DND-41 (cell line): ENCODE measurements at regions not wholly inside any gene's neighbourhood (a gene's known extent, or its start where the extent isn't known, plus 50 kb on each side); places are given as distances from the start of the nearest gene placed in this dataset.

Experiments used
- ATAC-seq: fragments of 200-7000 bp; cut with Tn5 transposase; 3 replicates; pipeline ENCODE4 v1.9.1; 2021; ENCODE audit warnings: low read depth; ENCODE audit not compliant: insufficient read depth
- DNase-seq: peaks from one replicate; pipeline ENCODE4 v3.0.0-alpha.2; 2020
- H2AFZ ChIP-seq: 2 replicates; pipeline ENCODE4 v1.6.0; 2012; ENCODE audit warnings: low read depth, low read length
- H3K27ac ChIP-seq: 2 replicates; pipeline ENCODE4 v1.5.1; 2012; ENCODE audit warnings: low read length, inconsistent platforms
- H3K27me3 ChIP-seq: fragments of 200-600 bp; sonication (generic); 2 replicates; pipeline ENCODE4 v1.6.0; 2012; ENCODE audit warnings: low read length, mild to moderate bottlenecking, inconsistent platforms; ENCODE audit not compliant: insufficient read depth, poor library complexity
- H3K36me3 ChIP-seq: 2 replicates; pipeline ENCODE4 v1.5.1; 2012; ENCODE audit warnings: low read length, inconsistent platforms; ENCODE audit not compliant: insufficient read depth
- H3K4me1 ChIP-seq: 2 replicates; pipeline ENCODE4 v1.5.1; 2012; ENCODE audit warnings: mild to moderate bottlenecking, low read length; ENCODE audit not compliant: insufficient read depth
- H3K4me2 ChIP-seq: 2 replicates; pipeline ENCODE4 v1.6.0; 2012; ENCODE audit warnings: mild to moderate bottlenecking, moderate library complexity, low read length, inconsistent platforms; ENCODE audit not compliant: insufficient read depth
- H3K4me3 ChIP-seq, 2 experiments: fragments of 200-600 bp in 1 of 2; shearing (Covaris generic) in 1 of 2; 2 replicates each; pipeline ENCODE4 v1.5.1; 2012 to 2016; ENCODE audit warnings: inconsistent platforms in 2 of 2, low read length in 2 of 2, mild to moderate bottlenecking in 2 of 2, low read depth in 1 of 2, moderate library complexity in 1 of 2
- H3K79me2 ChIP-seq: 2 replicates; pipeline ENCODE4 v1.6.0; 2012; ENCODE audit warnings: low read length, inconsistent platforms; ENCODE audit not compliant: insufficient read depth
- H3K9ac ChIP-seq: 2 replicates; pipeline ENCODE4 v1.6.0; 2012; ENCODE audit warnings: low read depth, mild to moderate bottlenecking, inconsistent platforms, low read length, moderate library complexity
- H3K9me3 ChIP-seq: 2 replicates; pipeline ENCODE4 v1.5.1; 2012; ENCODE audit warnings: low read length, moderate library complexity, mild to moderate bottlenecking, inconsistent platforms; ENCODE audit not compliant: insufficient read depth, severe bottlenecking
- H4K20me1 ChIP-seq: 2 replicates; pipeline ENCODE4 v1.6.0; 2012; ENCODE audit warnings: low read length; ENCODE audit not compliant: insufficient read depth
- EZH2 ChIP-seq: IDR thresholded peaks from 3 replicates; pipeline ENCODE4 v1.6.1; 2012; ENCODE audit warnings: borderline replicate concordance, low read depth, mild to moderate bottlenecking, moderate library complexity, low read length, inconsistent platforms; ENCODE audit not compliant: severe bottlenecking
- TF ChIP-seq, protein P1 (sequence below): IDR thresholded peaks from 2 replicates; pipeline ENCODE4 v1.5.1; 2012; ENCODE audit warnings: borderline replicate concordance, low read length, moderate library complexity, mild to moderate bottlenecking; ENCODE audit not compliant: poor library complexity, severe bottlenecking; ENCODE audit errors: extremely low read depth

DNA sequence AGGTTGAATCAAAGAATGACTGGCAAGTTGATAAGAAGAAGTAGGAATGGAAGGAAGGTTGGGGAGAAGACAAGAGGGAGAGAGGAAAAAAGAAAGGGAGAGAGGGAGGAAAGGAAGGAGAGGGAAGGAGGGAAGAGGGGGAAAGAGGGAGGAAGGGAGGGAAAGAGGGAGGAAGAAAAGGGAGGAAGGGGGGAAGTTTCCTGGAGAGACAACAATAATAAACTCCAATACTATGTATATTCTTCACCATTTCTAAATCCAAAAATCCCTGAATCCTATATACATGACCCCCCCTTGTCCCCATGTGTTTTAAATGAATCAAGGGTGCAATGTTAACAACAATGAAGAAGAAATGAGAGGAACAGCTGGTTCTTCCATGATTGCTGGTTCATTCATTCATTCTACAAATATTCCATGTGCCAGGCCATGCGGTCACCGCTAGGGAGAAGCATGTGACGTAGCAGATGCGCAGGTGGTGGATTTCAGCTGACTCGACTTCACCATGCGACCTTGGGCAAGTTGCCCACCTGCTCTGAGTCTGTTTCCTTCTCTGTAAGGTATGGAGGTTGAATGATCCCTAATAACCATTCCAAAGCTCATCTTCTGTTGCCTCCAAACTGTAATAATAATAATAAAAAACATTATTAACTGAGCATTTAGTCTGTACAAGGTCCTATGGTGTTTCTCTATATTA is 77.6 kb downstream of the EN1 start:
- H4K20me1 ChIP-seq = no peaks in the 10 kb centered on the region
- H3K4me1 ChIP-seq = no peaks in the 10 kb centered on the region
- H3K4me3 ChIP-seq = no peak overlapping the region
- no peak overlapping the region for H3K9ac ChIP-seq
- no peak for ATAC-seq
- H3K79me2 ChIP-seq = no peaks in the 10 kb centered on the region
- no peaks in the 10 kb centered on the region for H3K36me3 ChIP-seq
- no peaks in the 10 kb centered on the region for H3K27me3 ChIP-seq
- DNase-seq = no peak
- no peak overlapping the region for H2AFZ ChIP-seq
- no peaks in the 10 kb centered on the region for H3K9me3 ChIP-seq
- TF ChIP-seq, protein P1, sequence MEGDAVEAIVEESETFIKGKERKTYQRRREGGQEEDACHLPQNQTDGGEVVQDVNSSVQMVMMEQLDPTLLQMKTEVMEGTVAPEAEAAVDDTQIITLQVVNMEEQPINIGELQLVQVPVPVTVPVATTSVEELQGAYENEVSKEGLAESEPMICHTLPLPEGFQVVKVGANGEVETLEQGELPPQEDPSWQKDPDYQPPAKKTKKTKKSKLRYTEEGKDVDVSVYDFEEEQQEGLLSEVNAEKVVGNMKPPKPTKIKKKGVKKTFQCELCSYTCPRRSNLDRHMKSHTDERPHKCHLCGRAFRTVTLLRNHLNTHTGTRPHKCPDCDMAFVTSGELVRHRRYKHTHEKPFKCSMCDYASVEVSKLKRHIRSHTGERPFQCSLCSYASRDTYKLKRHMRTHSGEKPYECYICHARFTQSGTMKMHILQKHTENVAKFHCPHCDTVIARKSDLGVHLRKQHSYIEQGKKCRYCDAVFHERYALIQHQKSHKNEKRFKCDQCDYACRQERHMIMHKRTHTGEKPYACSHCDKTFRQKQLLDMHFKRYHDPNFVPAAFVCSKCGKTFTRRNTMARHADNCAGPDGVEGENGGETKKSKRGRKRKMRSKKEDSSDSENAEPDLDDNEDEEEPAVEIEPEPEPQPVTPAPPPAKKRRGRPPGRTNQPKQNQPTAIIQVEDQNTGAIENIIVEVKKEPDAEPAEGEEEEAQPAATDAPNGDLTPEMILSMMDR = no peak
- no peak for TF ChIP-seq EZH2
- H3K4me2 ChIP-seq = no peak overlapping the region
- no peak overlapping the region for H3K27ac ChIP-seq

DNA sequence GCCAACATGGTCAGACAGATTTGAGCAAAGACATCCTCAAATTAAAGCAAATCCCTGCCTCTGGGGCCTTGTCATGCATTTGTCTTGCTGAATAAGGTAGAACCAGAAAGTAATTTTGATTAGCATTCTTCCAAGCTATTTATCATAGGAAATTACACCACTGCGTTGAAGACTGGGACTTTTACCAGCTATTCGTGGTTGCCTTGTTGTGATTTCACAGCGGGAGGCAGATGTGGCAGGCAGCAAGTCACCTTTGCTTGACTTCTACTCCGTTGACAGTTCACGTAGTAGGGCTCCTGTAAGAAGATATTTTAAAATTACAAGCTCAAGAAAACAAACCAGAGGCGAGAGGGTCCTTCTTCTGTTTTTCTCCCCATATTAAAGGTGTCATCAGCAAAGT is 80.6 kb downstream of the EN1 start:
- Histone ChIP-seq H3K79me2 (no peaks in the 10 kb centered on the region), H3K4me2 (no peak overlapping the region), H4K20me1 (no peaks in the 10 kb centered on the region), H2AFZ (no peak overlapping the region), H3K4me3 (no peak overlapping the region), H3K36me3 (no peaks in the 10 kb centered on the region), H3K4me1 (no peaks in the 10 kb centered on the region), H3K9me3 (no peaks in the 10 kb centered on the region), H3K27me3 (no peaks in the 10 kb centered on the region), H3K27ac (no peak overlapping the region), H3K9ac (no peak overlapping the region)
- no peak for DNase-seq
- no peak for ATAC-seq
- TF ChIP-seq EZH2 = no peak
- TF ChIP-seq, protein P1 = no peak

DNA sequence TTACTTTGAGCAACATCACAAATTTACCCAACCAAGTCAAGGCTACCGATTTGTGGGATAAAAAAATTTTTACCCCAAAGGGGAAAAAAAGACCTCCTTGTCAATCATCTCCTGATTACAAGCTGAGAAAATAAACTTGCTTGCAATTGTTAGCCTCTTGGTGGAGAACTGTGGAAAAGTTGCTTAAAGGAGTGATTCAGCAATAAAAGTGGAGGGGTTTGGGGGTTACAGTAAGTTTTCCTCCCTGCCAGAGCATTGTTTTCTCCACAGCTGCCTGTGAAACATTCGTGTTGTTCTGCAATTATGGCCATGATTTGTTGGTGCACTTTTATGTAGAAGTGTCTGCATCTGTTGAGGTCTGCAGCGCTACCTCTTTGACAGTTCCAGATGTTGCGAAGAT is 82.6 kb downstream of the EN1 start:
- H3K4me1 ChIP-seq = no peaks in the 10 kb centered on the region
- H3K4me2 ChIP-seq = no peak overlapping the region
- no peak overlapping the region for H3K4me3 ChIP-seq
- H4K20me1 ChIP-seq = no peaks in the 10 kb centered on the region
- H3K79me2 ChIP-seq = no peaks in the 10 kb centered on the region
- DNase-seq (no peak), ATAC-seq (no peak)
- H3K27ac ChIP-seq = no peak overlapping the region
- no peak for TF ChIP-seq EZH2
- TF ChIP-seq, protein P1 = no peak
- H3K36me3 ChIP-seq = no peaks in the 10 kb centered on the region
- no peaks in the 10 kb centered on the region for H3K27me3 ChIP-seq
- H3K9me3 ChIP-seq = no peaks in the 10 kb centered on the region
- no peak overlapping the region for H2AFZ ChIP-seq
- H3K9ac ChIP-seq = no peak overlapping the region
